Tibial nerve (tissue), 4 donors: ENCODE measurements at regions not wholly inside any gene's neighbourhood (a gene's known extent, or its start where the extent isn't known, plus 50 kb on each side); places are given as distances from the start of the nearest gene placed in this dataset.
A peak's percentile ranks its signal among the peaks of the same experiment; 100 is the strongest.

Experiments
- DNase-seq, 2 donors: peaks; one replicate each; pipeline ENCODE4 v3.0.0-alpha.2; 2019; ENCODE audit warnings: low spot score in 2 of 2
- H3K27ac ChIP-seq, 4 donors: fragments of 200-600 bp; sonication (generic) in 3 of 4; one replicate each; pipeline ENCODE4 v1.5.1; 2017 to 2019; ENCODE audit warnings: mild to moderate bottlenecking in 1 of 4
- H3K27me3 ChIP-seq, 2 donors: fragments of 200-600 bp; sonication (generic) in 1 of 2; one replicate each; pipeline versions ENCODE4 v1.5.1 to v1.6.0; 2017 to 2019
- H3K36me3 ChIP-seq, 3 donors: fragments of 200-600 bp; sonication (generic); one replicate each; pipeline ENCODE4 v1.5.1; 2018 to 2019
- H3K4me1 ChIP-seq, 4 donors: fragments of 200-600 bp; sonication (generic) in 3 of 4; one replicate each; pipeline ENCODE4 v1.5.1; 2017 to 2019
- H3K4me3 ChIP-seq, 4 donors: fragments of 200-600 bp; sonication (generic) in 3 of 4; one replicate each; pipeline ENCODE4 v1.5.1; 2017 to 2019; ENCODE audit warnings: mild to moderate bottlenecking in 1 of 4, moderate library complexity in 1 of 4
- H3K9me3 ChIP-seq, 4 donors: fragments of 200-600 bp; sonication (generic) in 3 of 4; one replicate each; pipeline ENCODE4 v1.5.1; 2017 to 2019
- CTCF ChIP-seq, 5 experiments: fragments of 200-600 bp in 3 of 5; fragments of 450-650 bp in 2 of 5; sonication (generic) in 3 of 5; IDR thresholded peaks; one replicate each; pipeline ENCODE4 v1.5.1; 2016 to 2019; ENCODE audit warnings: antibody characterized with exemption in 5 of 5, mild to moderate bottlenecking in 3 of 5, moderate library complexity in 2 of 5
- EP300 ChIP-seq, 2 donors: sonication (generic); formaldehyde crosslinking; IDR thresholded peaks; one replicate each; pipeline ENCODE4 v1.6.1; 2017; ENCODE audit warnings: antibody characterized with exemption in 2 of 2, mild to moderate bottlenecking in 1 of 2
- POLR2A ChIP-seq, 2 donors: fragments of 450-650 bp; IDR thresholded peaks; one replicate each; pipeline ENCODE4 v1.6.1; 2017; ENCODE audit warnings: antibody characterized with exemption in 2 of 2, mild to moderate bottlenecking in 2 of 2, moderate library complexity in 2 of 2
- WGBS, 2 donors: methylation state at CpG; one replicate each; pipeline ENCODE4 v1.1.5; 2018; 5-methylcytosine and 5-hydroxymethylcytosine counted together

- DNase-seq, result no peak
- 87 to 89% methylated on average over 2 of the region's 2 CpGs for WGBS, 2 donors
- no peak overlapping the region for H3K27ac ChIP-seq
Measured at GRCh38 chr6:140917911-140918310, 1214.8 kb upstream of the GJE1 start.

GRCh38 chr6:140915551-140915950 is 1217.2 kb upstream of the GJE1 start:
- H3K9me3 ChIP-seq, result no peaks in the 10 kb centered on the region
- TF ChIP-seq CTCF (IDR thresholded peaks at IDR 0.05) (no peak), POLR2A (IDR thresholded peaks at IDR 0.05) (no peak)
- 42 to 47% methylated on average over 3 of the region's 3 CpGs for WGBS, 2 donors

More at GRCh38 chr6:140917911-140918310, 1214.8 kb upstream of the GJE1 start:
- TF ChIP-seq EP300 (IDR thresholded peaks at IDR 0.05), result no peak
- no peak for TF ChIP-seq CTCF (IDR thresholded peaks at IDR 0.05)
- TF ChIP-seq POLR2A (IDR thresholded peaks at IDR 0.05), result no peak
- Histone ChIP-seq H3K4me3 (no peak overlapping the region), H3K27me3 (no peaks in the 10 kb centered on the region), H3K4me1 (peaks cover 0 to 17% (median 0%) of the 10 kb centered on the region in 4 donors), H3K9me3 (no peaks in the 10 kb centered on the region), H3K36me3 (no peaks in the 10 kb centered on the region)

GRCh38 chr6:140915103-140915502 is 1217.6 kb upstream of the GJE1 start:
- Histone ChIP-seq H3K4me1 (peaks cover 0 to 12% (median 0%) of the 10 kb centered on the region in 4 donors), H3K27ac (no peak overlapping the region), H3K27me3 (no peaks in the 10 kb centered on the region), H3K4me3 (no peak overlapping the region), H3K36me3 (no peaks in the 10 kb centered on the region), H3K9me3 (no peaks in the 10 kb centered on the region)
- no peak for TF ChIP-seq CTCF (IDR thresholded peaks at IDR 0.05)
- TF ChIP-seq EP300 (IDR thresholded peaks at IDR 0.05), result no peak
- TF ChIP-seq POLR2A (IDR thresholded peaks at IDR 0.05), result no peak
- no peak for DNase-seq
- WGBS, 2 donors, result 26 to 29% methylated on average over 1 of the region's 1 CpG

More at GRCh38 chr6:140915551-140915950, 1217.2 kb upstream of the GJE1 start:
- Histone ChIP-seq H3K4me1 (peaks cover 0 to 12% (median 0%) of the 10 kb centered on the region in 4 donors), H3K27ac (no peak overlapping the region), H3K27me3 (no peaks in the 10 kb centered on the region), H3K4me3 (no peak overlapping the region), H3K36me3 (no peaks in the 10 kb centered on the region)
- no peak for DNase-seq

GRCh38 chr6:140912686-140913085 is 1220.0 kb upstream of the GJE1 start:
- DNase-seq, result no peak
- WGBS, 2 donors, result 85 to 88% methylated on average over 3 of the region's 3 CpGs
- TF ChIP-seq POLR2A (IDR thresholded peaks at IDR 0.05), result no peak
- TF ChIP-seq EP300 (IDR thresholded peaks at IDR 0.05), result no peak
- TF ChIP-seq CTCF (IDR thresholded peaks at IDR 0.05), result no peak

GRCh38 chr6:140909625-140910024 is 1223.1 kb upstream of the GJE1 start:
- no peaks in the 10 kb centered on the region for H3K27me3 ChIP-seq
- TF ChIP-seq CTCF (IDR thresholded peaks at IDR 0.05), result no peak
- no peak for TF ChIP-seq POLR2A (IDR thresholded peaks at IDR 0.05)
- TF ChIP-seq EP300 (IDR thresholded peaks at IDR 0.05), result no peak
- no peak for DNase-seq
- 48 to 51% methylated on average over 1 of the region's 1 CpG for WGBS, 2 donors
- H3K4me1 ChIP-seq, result peaks cover 0 to 2% (median 0%) of the 10 kb centered on the region in 4 donors
- H3K9me3 ChIP-seq, result no peaks in the 10 kb centered on the region
- peak overlapping the region in 1 of 4 donors; percentile 30 for H3K27ac ChIP-seq
- no peak overlapping the region for H3K4me3 ChIP-seq
- H3K36me3 ChIP-seq, result no peaks in the 10 kb centered on the region

More at GRCh38 chr6:140912686-140913085, 1220.0 kb upstream of the GJE1 start:
- no peaks in the 10 kb centered on the region for H3K9me3 ChIP-seq
- H3K4me1 ChIP-seq, result peaks cover 0 to 12% (median 0%) of the 10 kb centered on the region in 4 donors
- no peak overlapping the region for H3K27ac ChIP-seq
- H3K27me3 ChIP-seq, result no peaks in the 10 kb centered on the region
- H3K4me3 ChIP-seq, result no peak overlapping the region
- no peaks in the 10 kb centered on the region for H3K36me3 ChIP-seq
